Spleen (tissue), 11 donors: ENCODE measurements at regions not wholly inside any gene's neighbourhood (a gene's known extent, or its start where the extent isn't known, plus 50 kb on each side); places are given as distances from the start of the nearest gene placed in this dataset.

Experiments used
- DNase-seq: peaks from one replicate; pipeline ENCODE4 v3.0.0-alpha.2; 2020
- H3K27ac ChIP-seq, 8 donors: fragments of 200-600 bp; sonication (generic) in 7 of 8; 1 replicate in 4 of 8; 2 replicates in 4 of 8; pipeline versions ENCODE4 v1.5.0 to v1.8.0; 2016 to 2021; ENCODE audit warnings: inconsistent platforms in 4 of 8, mild to moderate bottlenecking in 4 of 8, moderate library complexity in 1 of 8
- H3K27me3 ChIP-seq, 7 donors: fragments of 200-600 bp; sonication (generic) in 6 of 7; replicated peaks in 1 of 7; 1 replicate in 4 of 7; 2 replicates in 3 of 7; pipeline versions ENCODE4 v1.5.0 to v1.8.0; 2016 to 2021; ENCODE audit warnings: inconsistent platforms in 3 of 7, mild to moderate bottlenecking in 1 of 7
- H3K36me3 ChIP-seq, 6 donors: fragments of 200-600 bp; sonication (generic) in 5 of 6; 1 replicate in 4 of 6; 2 replicates in 2 of 6; pipeline versions ENCODE4 v1.5.0 to v1.8.0; 2016 to 2021; ENCODE audit warnings: inconsistent platforms in 2 of 6
- H3K4me1 ChIP-seq, 6 donors: fragments of 200-600 bp; sonication (generic) in 5 of 6; 1 replicate in 3 of 6; 2 replicates in 3 of 6; pipeline versions ENCODE4 v1.5.0 to v1.8.0; 2016 to 2021; ENCODE audit warnings: inconsistent platforms in 3 of 6
- H3K4me3 ChIP-seq, 8 donors: fragments of 200-600 bp; sonication (generic) in 7 of 8; 1 replicate in 4 of 8; 2 replicates in 4 of 8; pipeline versions ENCODE4 v1.5.0 to v1.8.0; 2016 to 2021; ENCODE audit warnings: inconsistent platforms in 4 of 8, mild to moderate bottlenecking in 4 of 8, moderate library complexity in 2 of 8
- H3K9me3 ChIP-seq, 8 donors: fragments of 200-600 bp; sonication (generic) in 7 of 8; 1 replicate in 4 of 8; 2 replicates in 4 of 8; pipeline versions ENCODE4 v1.5.0 to v1.8.0; 2016 to 2021; ENCODE audit warnings: inconsistent platforms in 4 of 8
- POLR2A ChIP-seq, 3 donors: fragments of 450-650 bp; IDR thresholded peaks; one replicate each; pipeline ENCODE4 v1.5.1; 2017; ENCODE audit warnings: antibody characterized with exemption in 3 of 3, mild to moderate bottlenecking in 1 of 3
- POLR2AphosphoS5 ChIP-seq, 3 donors: sonication (generic); formaldehyde crosslinking; IDR thresholded peaks; one replicate each; pipeline ENCODE4 v1.5.1; 2017; ENCODE audit warnings: antibody characterized with exemption in 3 of 3
- WGBS, 5 donors: extraction: QIAGEN DNeasy Blood & Tissue Kit in 3 of 5; methylation state at CpG; one replicate each; pipeline versions ENCODE4 v1.1.5 to v1.1.7; 2013 to 2018; 5-methylcytosine and 5-hydroxymethylcytosine counted together
- intact Hi-C: fragments of 100-400 bp; cut with DNase I; formaldehyde crosslinking; loops from one replicate; pipeline ENCODE4 v1.15.0; 2023; ENCODE audit warnings: low total_unique reads
- TF ChIP-seq, protein P1 (sequence below), 11 experiments: fragments of 200-600 bp in 7 of 11; fragments of 450-650 bp in 4 of 11; sonication (generic) in 4 of 11; IDR thresholded peaks in 8 of 11; conservative IDR thresholded peaks in 3 of 11; 1 replicate in 7 of 11; 2 replicates in 4 of 11; pipeline versions ENCODE4 v1.4.0 to v1.8.0; 2016 to 2021; ENCODE audit warnings: antibody characterized with exemption in 11 of 11, inconsistent platforms in 4 of 11, mild to moderate bottlenecking in 1 of 11
- donor health status: healthy with polysubstance abuse.
- donor health status: DM: no; HTN: no; CAD: no; lungs with moderate emphysema.
- donor health status: DM: no; HTN: no; CAD: no.
- donor health status: Bipolar disorder and iron deficiency.
- donor health status: healthy.
- donor health status: DM: no; HTN: no; CAD: no.
- donor health status: DM: yes; HTN: yes; CAD: no.

DNA sequence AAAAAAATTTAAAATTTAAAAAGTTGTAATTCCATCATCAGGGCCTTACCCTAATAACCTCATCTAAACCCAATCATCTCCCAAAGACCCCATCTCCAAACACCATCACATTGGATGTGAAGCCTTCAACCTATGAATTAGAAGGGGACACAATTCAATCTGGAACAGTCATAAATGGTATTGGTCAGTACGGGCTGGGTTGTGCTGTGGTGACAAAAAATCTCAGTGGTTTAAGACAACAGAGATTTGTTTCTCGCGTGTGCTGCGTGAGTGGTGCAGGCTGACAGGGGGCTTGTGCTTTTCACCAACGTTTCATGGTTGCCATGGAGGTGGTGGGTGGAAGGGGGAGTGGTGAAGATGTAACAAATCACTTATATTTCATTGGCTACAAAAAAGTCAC, 174.5 kb downstream of the INHBB start:
- Histone ChIP-seq H3K9me3 (no peaks in the 10 kb centered on the region), H3K36me3 (no peaks in the 10 kb centered on the region), H3K27me3 (peaks cover 0 to 77% (median 16%) of the 10 kb centered on the region in 7 donors), H3K4me3 (no peak overlapping the region), H3K4me1 (peaks cover 0 to 10% (median 7%) of the 10 kb centered on the region in 6 donors), H3K27ac (no peak overlapping the region)
- WGBS, 5 donors, result 86 to 90% (median 86%) methylated on average over 5 of the region's 5 CpGs
- no peak for DNase-seq
- TF ChIP-seq, protein P1, sequence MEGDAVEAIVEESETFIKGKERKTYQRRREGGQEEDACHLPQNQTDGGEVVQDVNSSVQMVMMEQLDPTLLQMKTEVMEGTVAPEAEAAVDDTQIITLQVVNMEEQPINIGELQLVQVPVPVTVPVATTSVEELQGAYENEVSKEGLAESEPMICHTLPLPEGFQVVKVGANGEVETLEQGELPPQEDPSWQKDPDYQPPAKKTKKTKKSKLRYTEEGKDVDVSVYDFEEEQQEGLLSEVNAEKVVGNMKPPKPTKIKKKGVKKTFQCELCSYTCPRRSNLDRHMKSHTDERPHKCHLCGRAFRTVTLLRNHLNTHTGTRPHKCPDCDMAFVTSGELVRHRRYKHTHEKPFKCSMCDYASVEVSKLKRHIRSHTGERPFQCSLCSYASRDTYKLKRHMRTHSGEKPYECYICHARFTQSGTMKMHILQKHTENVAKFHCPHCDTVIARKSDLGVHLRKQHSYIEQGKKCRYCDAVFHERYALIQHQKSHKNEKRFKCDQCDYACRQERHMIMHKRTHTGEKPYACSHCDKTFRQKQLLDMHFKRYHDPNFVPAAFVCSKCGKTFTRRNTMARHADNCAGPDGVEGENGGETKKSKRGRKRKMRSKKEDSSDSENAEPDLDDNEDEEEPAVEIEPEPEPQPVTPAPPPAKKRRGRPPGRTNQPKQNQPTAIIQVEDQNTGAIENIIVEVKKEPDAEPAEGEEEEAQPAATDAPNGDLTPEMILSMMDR (IDR thresholded peaks at IDR 0.05 in 8 of 11, conservative IDR thresholded peaks at IDR 0.05 in 3 of 11), result no peak
- TF ChIP-seq POLR2A (IDR thresholded peaks at IDR 0.05) (no peak), POLR2AphosphoS5 (IDR thresholded peaks at IDR 0.05) (no peak)
- intact Hi-C loops, result no loop called here

DNA sequence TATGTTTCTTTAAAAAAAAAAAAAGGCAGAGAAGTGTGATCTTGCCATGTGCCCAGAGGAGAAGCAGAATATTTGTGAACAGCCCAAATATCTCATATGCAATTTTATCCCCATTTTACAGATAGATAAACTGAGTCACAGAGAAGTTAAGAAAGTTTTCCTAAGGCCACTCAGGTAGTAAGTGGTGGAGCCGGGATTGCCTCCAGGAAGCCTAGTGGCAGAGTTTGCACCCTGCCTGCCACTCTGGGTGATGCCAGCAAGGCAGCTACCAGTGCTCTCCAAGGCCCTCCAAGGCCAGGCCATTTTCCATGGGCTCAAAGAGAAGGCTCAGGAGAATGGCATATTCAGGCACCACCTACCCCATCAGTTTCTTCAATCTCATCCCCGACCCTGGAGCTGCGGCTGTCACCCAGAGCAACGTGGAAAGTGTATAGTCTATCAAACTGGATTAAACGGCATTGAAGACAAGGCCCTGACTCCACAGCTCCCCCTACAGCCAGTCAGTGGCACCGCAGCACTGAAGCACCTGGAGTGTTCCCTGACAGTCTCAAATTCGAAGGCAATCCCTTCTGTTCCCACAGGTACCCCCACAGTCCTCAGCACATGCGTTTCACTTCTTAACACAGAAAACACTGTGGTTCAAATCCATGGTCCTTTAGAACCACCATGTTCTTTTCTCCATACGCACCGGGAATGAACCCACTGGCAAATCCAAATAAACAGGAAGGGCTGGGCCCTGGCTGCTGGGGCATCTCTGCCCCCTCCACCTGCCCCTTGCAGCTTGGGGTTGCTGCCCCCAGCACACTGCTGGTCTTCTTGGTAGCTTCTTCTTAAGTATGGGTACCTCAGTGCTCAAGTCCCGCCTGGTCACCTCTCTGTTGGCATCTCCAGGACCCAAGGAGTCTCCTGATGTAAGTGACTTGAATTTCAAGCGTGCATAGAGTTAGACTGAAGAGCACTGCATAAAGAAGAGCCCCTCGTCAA, 175.3 kb downstream of the INHBB start:
- TF ChIP-seq POLR2A (IDR thresholded peaks at IDR 0.05), result no peak
- TF ChIP-seq, protein P1 (IDR thresholded peaks at IDR 0.05 in 8 of 11, conservative IDR thresholded peaks at IDR 0.05 in 3 of 11), result peak; percentile 15 to 72 (median 53)
- TF ChIP-seq POLR2AphosphoS5 (IDR thresholded peaks at IDR 0.05), result no peak
- DNase-seq, result peak; percentile 53
- H3K27me3 ChIP-seq, result peaks cover 0 to 71% (median 16%) of the 10 kb centered on the region in 7 donors
- H3K36me3 ChIP-seq, result no peaks in the 10 kb centered on the region
- H3K27ac ChIP-seq, result no peak overlapping the region
- H3K4me3 ChIP-seq, result no peak overlapping the region
- 45 to 55% (median 50%) methylated on average over 11 to 13 of the region's 13 CpGs for WGBS, 5 donors
- intact Hi-C loops, result no loop called here
- peaks cover 0 to 17% (median 9%) of the 10 kb centered on the region in 6 donors for H3K4me1 ChIP-seq
- H3K9me3 ChIP-seq, result no peaks in the 10 kb centered on the region

DNA sequence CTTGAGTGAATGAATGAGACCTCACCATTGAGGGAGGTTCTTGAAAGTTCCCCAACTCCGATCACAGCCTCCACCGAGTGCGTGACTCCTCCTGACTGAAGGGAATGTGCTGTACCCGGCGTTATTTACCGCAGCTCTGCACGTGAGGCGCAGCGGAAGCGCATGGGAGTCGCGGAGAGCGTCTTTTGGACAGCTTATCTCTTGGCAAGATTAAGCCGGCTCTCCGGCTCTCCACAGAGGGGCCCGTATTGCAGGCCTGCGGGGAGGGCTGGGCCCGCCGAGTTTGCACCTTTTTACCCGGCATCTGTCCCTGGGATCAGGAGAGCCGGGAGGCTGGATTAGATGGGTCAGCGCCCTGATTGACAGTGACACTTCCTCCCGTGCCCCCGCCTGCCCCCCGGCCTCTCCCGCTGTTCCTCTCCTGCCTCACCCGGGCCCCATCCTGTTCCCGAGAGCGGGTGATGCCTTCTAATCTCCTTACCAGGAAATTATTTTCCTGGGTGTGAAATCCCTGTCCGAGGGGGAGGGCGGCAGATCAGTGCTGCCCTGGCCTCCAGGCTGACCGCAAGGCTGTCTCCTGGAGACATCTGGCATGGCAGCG, 176.3 kb downstream of the INHBB start:
- Histone ChIP-seq H3K27me3 (peaks cover 0 to 68% (median 16%) of the 10 kb centered on the region in 7 donors), H3K4me3 (no peak overlapping the region), H3K4me1 (peaks cover 0 to 19% (median 9%) of the 10 kb centered on the region in 6 donors), H3K9me3 (no peaks in the 10 kb centered on the region), H3K27ac (no peak overlapping the region), H3K36me3 (no peaks in the 10 kb centered on the region)
- DNase-seq, result peak; percentile 69
- TF ChIP-seq POLR2A (IDR thresholded peaks at IDR 0.05) (no peak), POLR2AphosphoS5 (IDR thresholded peaks at IDR 0.05) (no peak)
- TF ChIP-seq, protein P1 (IDR thresholded peaks at IDR 0.05 in 8 of 11, conservative IDR thresholded peaks at IDR 0.05 in 3 of 11), result no peak
- intact Hi-C loops, result no loop called here
- 50 to 70% (median 62%) methylated on average over 30 to 33 of the region's 33 CpGs for WGBS, 5 donors

DNA sequence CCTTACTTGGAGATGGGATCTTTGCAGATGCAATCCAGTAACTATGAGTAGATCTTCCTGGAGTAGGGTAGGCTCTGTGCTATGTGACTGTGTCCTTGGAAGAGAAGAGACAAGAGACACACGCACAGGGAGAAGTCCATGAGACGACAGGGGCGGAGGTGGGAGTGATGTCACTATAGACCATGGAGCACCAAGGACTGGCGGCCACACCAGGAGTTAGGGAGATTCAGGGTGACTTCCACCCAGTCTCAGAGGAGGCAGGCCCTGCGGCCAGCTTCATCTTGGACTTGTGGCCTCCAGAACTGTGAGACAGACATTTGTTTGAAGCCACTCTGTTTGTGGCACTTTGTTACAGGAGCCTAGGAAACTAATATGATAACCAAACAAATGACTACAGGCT, 177.8 kb downstream of the INHBB start:
- Histone ChIP-seq H3K9me3 (no peaks in the 10 kb centered on the region), H3K4me3 (no peak overlapping the region), H3K4me1 (peaks cover 0 to 30% (median 9%) of the 10 kb centered on the region in 6 donors), H3K36me3 (no peaks in the 10 kb centered on the region), H3K27ac (no peak overlapping the region), H3K27me3 (peaks cover 0 to 68% (median 16%) of the 10 kb centered on the region in 7 donors)
- no peak for DNase-seq
- WGBS, 5 donors, result 87 to 96% (median 93%) methylated on average over 5 of the region's 5 CpGs
- intact Hi-C loops, result no loop called here
- TF ChIP-seq POLR2A (IDR thresholded peaks at IDR 0.05) (no peak), POLR2AphosphoS5 (IDR thresholded peaks at IDR 0.05) (no peak)
- TF ChIP-seq, protein P1 (IDR thresholded peaks at IDR 0.05 in 8 of 11, conservative IDR thresholded peaks at IDR 0.05 in 3 of 11), result no peak
